Prostate gland (tissue), 2 donors: ENCODE measurements at regions not wholly inside any gene's neighbourhood (a gene's known extent, or its start where the extent isn't known, plus 50 kb on each side); places are given as distances from the start of the nearest gene placed in this dataset.
"Not testable (repeated sequence)": the region's sequence is repeated elsewhere in the genome, so short reads cannot be mapped to it uniquely, and the experiment has no call there.

Source experiments
- DNase-seq: peaks from one replicate; pipeline ENCODE4 v3.0.0-alpha.2; 2019; ENCODE audit warnings: low spot score
- H3K27ac ChIP-seq, 2 donors: fragments of 200-600 bp; sonication (generic); 2 replicates each; pipeline ENCODE4 v1.5.1; 2017 to 2019
- H3K27me3 ChIP-seq: fragments of 200-600 bp; sonication (generic); replicated peaks from 2 replicates; pipeline ENCODE4 v1.5.1; 2019; ENCODE audit not compliant: insufficient read depth
- H3K36me3 ChIP-seq, 2 donors: fragments of 200-600 bp; sonication (generic); 1 replicate in 1 of 2; 2 replicates in 1 of 2; pipeline versions ENCODE4 v1.5.1 to v1.8.1; 2017 to 2019
- H3K4me1 ChIP-seq: fragments of 200-600 bp; sonication (generic); replicated peaks from 2 replicates; pipeline ENCODE4 v1.5.1; 2019
- H3K4me3 ChIP-seq, 2 donors: fragments of 200-600 bp; sonication (generic); 2 replicates each; pipeline ENCODE4 v1.5.1; 2017 to 2019
- H3K9me3 ChIP-seq: fragments of 200-600 bp; sonication (generic); 2 replicates; pipeline ENCODE4 v1.5.1; 2017
- POLR2A ChIP-seq: fragments of 450-650 bp; IDR thresholded peaks from one replicate; pipeline ENCODE4 v1.6.1; 2016; ENCODE audit warnings: antibody characterized with exemption, mild to moderate bottlenecking
- POLR2AphosphoS5 ChIP-seq: sonication (generic); formaldehyde crosslinking; IDR thresholded peaks from one replicate; pipeline ENCODE4 v1.6.1; 2017; ENCODE audit warnings: antibody characterized with exemption
- WGBS: methylation state at CpG from one replicate; pipeline ENCODE4 v1.1.5; 2018; 5-methylcytosine and 5-hydroxymethylcytosine counted together
- intact Hi-C: fragments of 100-400 bp; cut with DNase I; formaldehyde crosslinking; loops from one replicate; pipeline ENCODE4 v1.14.2; 2022
- TF ChIP-seq, protein P1 (sequence below), 4 experiments: fragments of 200-600 bp in 2 of 4; fragments of 450-650 bp in 2 of 4; sonication (generic) in 2 of 4; IDR thresholded peaks; 1 replicate in 3 of 4; 2 replicates in 1 of 4; pipeline ENCODE4 v1.5.1; 2016 to 2019; ENCODE audit warnings: antibody characterized with exemption in 4 of 4, mild to moderate bottlenecking in 2 of 4, moderate library complexity in 2 of 4

DNA sequence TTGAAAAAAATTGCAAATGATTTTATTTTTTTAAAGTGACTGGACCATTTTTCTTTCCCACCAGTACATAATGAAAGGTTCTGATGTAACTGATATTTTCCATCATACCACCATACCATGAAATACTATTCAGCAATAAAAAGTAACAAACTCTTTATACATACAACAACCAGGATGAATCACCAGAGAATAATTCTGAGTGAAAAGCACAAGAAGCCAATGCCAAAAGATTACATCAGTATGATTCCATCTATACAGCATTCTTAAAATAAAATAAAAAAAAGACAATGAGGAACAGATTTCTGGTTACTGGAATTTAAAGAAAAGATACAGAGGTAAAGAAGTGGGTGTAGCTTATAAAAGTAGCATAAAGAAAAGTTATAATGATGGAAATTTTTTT, 423.7 kb upstream of the ST8SIA4 start:
- no peaks in the 10 kb centered on the region for H3K36me3 ChIP-seq
- no peaks in the 10 kb centered on the region for H3K4me1 ChIP-seq
- H3K27ac ChIP-seq = no peak overlapping the region
- intact Hi-C loops = no loop called here
- no peaks in the 10 kb centered on the region for H3K9me3 ChIP-seq
- H3K4me3 ChIP-seq = no peak overlapping the region
- no peaks in the 10 kb centered on the region for H3K27me3 ChIP-seq
- no peak for TF ChIP-seq POLR2A
- TF ChIP-seq, protein P1, sequence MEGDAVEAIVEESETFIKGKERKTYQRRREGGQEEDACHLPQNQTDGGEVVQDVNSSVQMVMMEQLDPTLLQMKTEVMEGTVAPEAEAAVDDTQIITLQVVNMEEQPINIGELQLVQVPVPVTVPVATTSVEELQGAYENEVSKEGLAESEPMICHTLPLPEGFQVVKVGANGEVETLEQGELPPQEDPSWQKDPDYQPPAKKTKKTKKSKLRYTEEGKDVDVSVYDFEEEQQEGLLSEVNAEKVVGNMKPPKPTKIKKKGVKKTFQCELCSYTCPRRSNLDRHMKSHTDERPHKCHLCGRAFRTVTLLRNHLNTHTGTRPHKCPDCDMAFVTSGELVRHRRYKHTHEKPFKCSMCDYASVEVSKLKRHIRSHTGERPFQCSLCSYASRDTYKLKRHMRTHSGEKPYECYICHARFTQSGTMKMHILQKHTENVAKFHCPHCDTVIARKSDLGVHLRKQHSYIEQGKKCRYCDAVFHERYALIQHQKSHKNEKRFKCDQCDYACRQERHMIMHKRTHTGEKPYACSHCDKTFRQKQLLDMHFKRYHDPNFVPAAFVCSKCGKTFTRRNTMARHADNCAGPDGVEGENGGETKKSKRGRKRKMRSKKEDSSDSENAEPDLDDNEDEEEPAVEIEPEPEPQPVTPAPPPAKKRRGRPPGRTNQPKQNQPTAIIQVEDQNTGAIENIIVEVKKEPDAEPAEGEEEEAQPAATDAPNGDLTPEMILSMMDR (IDR thresholded peaks at IDR 0.05) = no peak
- no peak for DNase-seq

DNA sequence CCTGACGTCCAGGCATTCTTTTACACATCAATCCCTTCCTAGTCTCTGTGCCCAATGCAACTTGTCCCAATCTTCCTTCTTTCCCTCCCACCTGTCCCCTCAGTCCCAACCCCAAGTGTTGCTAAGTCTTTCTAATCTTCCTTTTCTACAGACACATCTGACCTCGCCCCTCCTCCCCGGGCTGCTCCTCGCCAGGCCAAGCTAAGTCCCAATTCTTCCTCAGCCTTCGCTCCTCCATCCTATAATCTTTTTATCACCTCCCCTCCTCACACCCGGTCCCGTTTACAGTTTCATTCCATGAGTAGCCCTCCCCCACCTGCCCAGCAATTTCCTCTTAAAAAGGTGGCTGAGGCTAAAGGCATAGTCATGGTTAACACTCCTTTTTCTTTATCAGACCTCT, 413.3 kb upstream of the ST8SIA4 start:
- DNase-seq, H3K36me3 ChIP-seq, intact Hi-C loops, H3K4me1 ChIP-seq, H3K4me3 ChIP-seq, H3K9me3 ChIP-seq, H3K27ac ChIP-seq, H3K27me3 ChIP-seq: not testable (repeated sequence)
- WGBS = 71% methylated on average over 7 of the region's 7 CpGs

DNA sequence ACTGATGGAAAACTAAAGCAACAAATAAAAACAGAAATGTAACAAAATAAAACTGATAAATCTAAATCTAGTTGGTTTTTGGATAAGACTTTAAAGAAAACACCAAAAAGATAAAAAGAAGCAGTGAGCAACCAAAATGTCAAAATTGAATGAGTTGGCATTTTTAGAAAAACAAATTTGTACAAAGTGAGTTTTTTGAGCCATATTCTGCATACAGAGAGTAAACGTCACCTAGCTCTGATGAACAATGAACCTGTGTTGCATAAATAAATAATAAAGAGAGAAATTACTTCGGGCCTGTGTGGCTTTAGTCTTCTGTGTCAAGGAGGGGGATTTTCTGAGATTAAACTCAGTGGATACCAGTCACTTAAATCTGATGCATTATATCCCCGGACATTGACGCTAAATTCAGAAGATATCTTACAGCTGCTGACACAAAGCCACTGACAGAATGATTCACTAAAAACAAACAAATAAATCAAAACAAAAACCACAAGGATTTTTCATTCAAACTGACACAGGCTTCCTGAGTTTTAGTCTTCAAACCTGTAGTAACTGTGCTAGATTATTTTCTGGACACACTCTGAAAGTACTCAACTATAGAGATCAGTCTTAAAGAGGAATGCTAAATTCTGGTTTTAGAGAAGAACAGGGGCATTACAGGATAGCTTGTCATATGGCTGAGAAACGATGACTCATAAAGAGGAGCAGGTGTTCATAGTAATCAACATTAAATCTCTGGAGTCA, 403.5 kb upstream of the ST8SIA4 start:
- H3K4me1 ChIP-seq = no peaks in the 10 kb centered on the region
- 40% methylated on average over 5 of the region's 5 CpGs for WGBS
- H3K36me3 ChIP-seq = no peaks in the 10 kb centered on the region
- H3K4me3 ChIP-seq = no peak overlapping the region
- TF ChIP-seq POLR2A = no peak
- TF ChIP-seq POLR2AphosphoS5 = no peak
- TF ChIP-seq, protein P1 (IDR thresholded peaks at IDR 0.05) = no peak
- no peaks in the 10 kb centered on the region for H3K9me3 ChIP-seq
- no peak overlapping the region for H3K27ac ChIP-seq
- intact Hi-C loops = no loop called here
- H3K27me3 ChIP-seq = no peaks in the 10 kb centered on the region
- no peak for DNase-seq

DNA sequence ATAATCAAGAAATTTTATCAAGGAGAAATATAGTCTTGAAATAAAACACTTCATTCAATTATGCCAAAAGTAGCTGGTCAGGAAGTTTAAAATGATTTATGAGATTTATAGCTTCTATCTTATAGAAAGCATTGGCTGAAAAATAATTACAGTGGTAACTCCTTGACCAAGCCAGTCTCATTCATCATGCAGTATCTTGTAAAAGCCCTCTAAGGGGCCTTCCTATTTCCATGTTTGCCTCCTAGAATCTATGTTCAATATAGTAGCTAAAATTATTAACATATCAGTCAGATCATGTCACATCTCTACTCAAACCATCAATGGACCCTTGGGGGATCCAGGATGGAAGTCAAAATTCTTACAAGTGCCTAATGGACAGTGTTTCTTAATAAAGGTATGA, 393.4 kb upstream of the ST8SIA4 start:
- Histone ChIP-seq H3K27ac (no peak overlapping the region), H3K4me1 (no peaks in the 10 kb centered on the region), H3K9me3 (no peaks in the 10 kb centered on the region), H3K27me3 (no peaks in the 10 kb centered on the region), H3K36me3 (no peaks in the 10 kb centered on the region), H3K4me3 (no peak overlapping the region)
- no peak for DNase-seq
- intact Hi-C loops = no loop called here
- no peak for TF ChIP-seq POLR2A
- TF ChIP-seq, protein P1 (IDR thresholded peaks at IDR 0.05) = no peak
- TF ChIP-seq POLR2AphosphoS5 = no peak

DNA sequence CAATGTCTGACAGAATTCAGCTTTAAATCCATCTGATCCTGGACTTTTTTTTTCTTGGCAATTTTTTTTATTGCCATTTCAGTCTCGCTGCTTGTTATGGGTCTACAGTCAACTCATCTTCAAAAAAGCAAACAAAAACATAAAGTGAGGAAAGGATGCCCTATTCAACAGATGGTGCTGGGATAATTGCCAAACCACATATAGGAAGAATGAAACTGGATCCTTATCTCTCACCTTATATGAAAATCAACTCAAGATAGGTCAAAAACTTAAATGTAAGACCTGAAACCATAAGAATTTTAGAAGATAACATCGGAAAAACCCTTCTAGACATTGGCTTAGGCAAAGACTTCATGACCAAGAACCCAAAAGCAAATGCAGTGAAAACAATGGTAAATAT, 389.1 kb upstream of the ST8SIA4 start:
- Histone ChIP-seq H3K27me3 (no peaks in the 10 kb centered on the region), H3K4me1 (no peaks in the 10 kb centered on the region), H3K9me3 (no peaks in the 10 kb centered on the region), H3K27ac (no peak overlapping the region), H3K4me3 (no peak overlapping the region), H3K36me3 (no peaks in the 10 kb centered on the region)
- WGBS = 30% methylated on average over 2 of the region's 2 CpGs
- DNase-seq = no peak
- intact Hi-C loops = no loop called here
- TF ChIP-seq POLR2A = no peak
- TF ChIP-seq, protein P1 (IDR thresholded peaks at IDR 0.05) = no peak
- no peak for TF ChIP-seq POLR2AphosphoS5

DNA sequence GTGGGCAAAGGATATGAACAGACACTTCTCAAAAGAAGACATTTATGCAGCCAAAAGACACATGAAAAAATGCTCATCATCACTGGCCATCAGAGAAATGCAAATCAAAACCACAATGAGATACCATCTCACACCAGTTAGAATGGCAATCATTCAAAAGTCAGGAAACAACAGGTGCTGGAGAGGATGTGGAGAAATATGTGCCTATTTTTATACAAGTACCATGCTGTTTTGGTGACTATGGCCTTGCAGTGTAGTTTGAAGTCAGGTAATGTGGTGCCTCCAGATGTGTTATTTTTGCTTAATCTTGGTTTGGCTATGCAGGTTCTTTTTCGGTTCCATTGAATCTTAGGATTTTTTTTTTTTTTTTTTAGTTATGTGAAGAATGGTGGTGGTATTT, 387.7 kb upstream of the ST8SIA4 start:
- intact Hi-C loops, H3K9me3 ChIP-seq, DNase-seq, H3K4me1 ChIP-seq, H3K27me3 ChIP-seq, H3K4me3 ChIP-seq, H3K27ac ChIP-seq, H3K36me3 ChIP-seq: not testable (repeated sequence)
- 100% methylated on average over 1 of the region's 1 CpG for WGBS
